SK-N-SH (cell line): ENCODE measurements at regions not wholly inside any gene's neighbourhood (a gene's known extent, or its start where the extent isn't known, plus 50 kb on each side); places are given as distances from the start of the nearest gene placed in this dataset.

Experiments used
- CTCF ChIA-PET: fragments of 300-600, 350-600 bp; formaldehyde crosslinking; extraction: SDS; loops from one replicate; lab custom pipeline; 2021; lab: Yijun Ruan, JAX
- POLR2A ChIA-PET: fragments of 350-600 bp; sonication (Branson Sonifier 250); formaldehyde crosslinking; extraction: SDS; loops from one replicate; lab custom pipeline; 2020; ENCODE audit warnings: antibody characterized with exemption, inconsistent platforms; lab: Yijun Ruan, JAX
- DNase-seq: peaks from one replicate; pipeline ENCODE4 v3.0.0; 2012
- H2AFZ ChIP-seq: fragments of 200-600 bp; sonication (generic); 2 replicates; pipeline ENCODE4 v1.8.1; 2016; ENCODE audit warnings: antibody characterized with exemption, mild to moderate bottlenecking, low read depth
- H3F3A ChIP-seq: fragments of 200-600 bp; sonication (generic); replicated peaks from 2 replicates; pipeline ENCODE3; 2016; ENCODE audit warnings: antibody characterized with exemption, mild to moderate bottlenecking; ENCODE audit not compliant: insufficient read depth
- H3K27ac ChIP-seq, 2 experiments: fragments of 200-500 bp in 1 of 2; fragments of 200-600 bp in 1 of 2; sonication (Bioruptor generic) in 1 of 2; sonication (generic), shearing (Covaris generic) in 1 of 2; 2 replicates each; pipeline versions ENCODE4 v1.5.1 to v1.6.1; 2014 to 2016; ENCODE audit warnings: low read depth in 2 of 2, inconsistent platforms in 1 of 2, low read length in 1 of 2, mild to moderate bottlenecking in 1 of 2, mixed read lengths in 1 of 2
- H3K27me3 ChIP-seq: fragments of 200-600 bp; sonication (generic), shearing (Covaris generic); 2 replicates; pipeline ENCODE4 v1.6.1; 2016; ENCODE audit warnings: mixed run types; ENCODE audit not compliant: insufficient read depth
- H3K36me3 ChIP-seq, 2 experiments: fragments of 200-500 bp in 1 of 2; fragments of 200-600 bp in 1 of 2; sonication (Bioruptor generic) in 1 of 2; sonication (generic) in 1 of 2; replicated peaks in 1 of 2; 2 replicates each; pipeline versions ENCODE3 to v1.5.1; 2014 to 2016; ENCODE audit warnings: low read length in 1 of 2, mild to moderate bottlenecking in 1 of 2; ENCODE audit not compliant: insufficient read depth in 2 of 2, control insufficient read depth in 1 of 2
- H3K4me1 ChIP-seq, 2 experiments: fragments of 200-500 bp in 1 of 2; fragments of 200-600 bp in 1 of 2; sonication (Bioruptor generic) in 1 of 2; sonication (generic), shearing (Covaris generic) in 1 of 2; 2 replicates each; pipeline versions ENCODE4 v1.5.1 to v1.6.1; 2014 to 2016; ENCODE audit warnings: low read depth in 1 of 2, low read length in 1 of 2, mixed run types in 1 of 2; ENCODE audit not compliant: insufficient read depth in 2 of 2, control insufficient read depth in 1 of 2
- H3K4me2 ChIP-seq: fragments of 200-600 bp; sonication (generic), shearing (Covaris generic); 2 replicates; pipeline ENCODE4 v1.6.1; 2017; ENCODE audit warnings: mixed run types
- H3K4me3 ChIP-seq, 2 experiments: fragments of 200-500 bp in 1 of 2; fragments of 200-600 bp in 1 of 2; sonication (Bioruptor generic) in 1 of 2; sonication (generic), shearing (Covaris generic) in 1 of 2; 2 replicates each; pipeline versions ENCODE4 v1.5.1 to v1.8.1; 2014 to 2016; ENCODE audit warnings: low read depth in 2 of 2, inconsistent platforms in 1 of 2, low read length in 1 of 2, mild to moderate bottlenecking in 1 of 2, mixed read lengths in 1 of 2, moderate library complexity in 1 of 2
- H3K79me2 ChIP-seq: fragments of 200-600 bp; sonication (generic); 2 replicates; pipeline ENCODE4 v1.8.1; 2017; ENCODE audit warnings: mild to moderate bottlenecking; ENCODE audit not compliant: insufficient read depth
- H3K9ac ChIP-seq: fragments of 200-600 bp; sonication (generic); 2 replicates; pipeline ENCODE4 v1.6.1; 2017; ENCODE audit warnings: mixed run types
- H3K9me2 ChIP-seq: fragments of 200-600 bp; sonication (generic); 2 replicates; pipeline ENCODE4 v1.6.1; 2017; ENCODE audit warnings: mixed run types
- H3K9me3 ChIP-seq: fragments of 200-600 bp; sonication (generic); 2 replicates; pipeline ENCODE4 v1.6.1; 2017; ENCODE audit warnings: mixed run types, mild to moderate bottlenecking, moderate library complexity
- H4K20me1 ChIP-seq: fragments of 200-600 bp; sonication (generic); 2 replicates; pipeline ENCODE4 v1.6.1; 2017; ENCODE audit warnings: mild to moderate bottlenecking, mixed run types; ENCODE audit not compliant: insufficient read depth
- CHD2 ChIP-seq: fragments of 150-350 bp; IDR thresholded peaks from 2 replicates; pipeline ENCODE4 v1.6.1; 2018; ENCODE audit warnings: low read length; ENCODE audit not compliant: partially characterized antibody
- CTCF ChIP-seq: fragments of 200-600 bp; sonication (generic); IDR thresholded peaks from 2 replicates; pipeline ENCODE4 v1.6.1; 2017; ENCODE audit warnings: antibody characterized with exemption, mild to moderate bottlenecking, moderate library complexity
- EZH2phosphoT487 ChIP-seq: fragments of 200-600 bp; sonication (generic); IDR thresholded peaks from 2 replicates; pipeline ENCODE4 v1.6.1; 2017; ENCODE audit warnings: low read depth, mixed run types, mild to moderate bottlenecking, antibody characterized with exemption, moderate library complexity, borderline replicate concordance
- FOSL2 ChIP-seq: IDR thresholded peaks from 2 replicates; pipeline ENCODE4 v1.4.0; 2012; ENCODE audit warnings: low read depth, mild to moderate bottlenecking, moderate library complexity, borderline replicate concordance
- FOXM1 ChIP-seq: IDR thresholded peaks from 2 replicates; pipeline ENCODE4 v1.4.0; 2012; ENCODE audit warnings: low read depth, mild to moderate bottlenecking
- GABPA ChIP-seq: IDR thresholded peaks from 2 replicates; pipeline ENCODE4 v1.4.0; 2012; ENCODE audit warnings: low read depth, mild to moderate bottlenecking
- POLR2AphosphoS5 ChIP-seq: IDR thresholded peaks from 2 replicates; pipeline ENCODE4 v1.6.1; 2012; ENCODE audit warnings: low read depth, low read length
- RAD21 ChIP-seq: IDR thresholded peaks from 2 replicates; pipeline ENCODE4 v1.6.1; 2012; ENCODE audit warnings: mild to moderate bottlenecking, low read length
- RCOR1 ChIP-seq: fragments of 150-350 bp; IDR thresholded peaks from 2 replicates; pipeline ENCODE4 v1.6.1; 2017; ENCODE audit warnings: antibody characterized with exemption, low read length
- RXRA ChIP-seq: IDR thresholded peaks from 2 replicates; pipeline ENCODE4 v1.4.0; 2012; ENCODE audit warnings: low read depth, mild to moderate bottlenecking, borderline replicate concordance
- SIN3A ChIP-seq: IDR thresholded peaks from 2 replicates; pipeline ENCODE4 v1.6.1; 2012; ENCODE audit warnings: low read depth, mild to moderate bottlenecking, low read length, moderate library complexity, borderline replicate concordance
- SMC3 ChIP-seq: IDR thresholded peaks from 2 replicates; pipeline ENCODE4 v1.6.1; 2012; ENCODE audit warnings: low read depth, low read length, improper control_type of control experiment
- TCF12 ChIP-seq: IDR thresholded peaks from 2 replicates; pipeline ENCODE4 v1.4.0; 2012
- TEAD4 ChIP-seq: IDR thresholded peaks from 2 replicates; pipeline ENCODE4 v1.4.0; 2012; ENCODE audit warnings: mild to moderate bottlenecking, borderline replicate concordance; ENCODE audit not compliant: insufficient read depth
- ZBTB33 ChIP-seq: IDR thresholded peaks from 2 replicates; pipeline ENCODE4 v1.4.0; 2012; ENCODE audit warnings: low read depth, borderline replicate concordance
- WGBS: methylation state at CpG from one replicate; pipeline ENCODE4 v1.1.6; 2017; ENCODE audit warnings: low lambda C conversion rate; 5-methylcytosine and 5-hydroxymethylcytosine counted together
- TF ChIP-seq, protein P1 (sequence below): IDR thresholded peaks from 2 replicates; pipeline ENCODE4; 2012
- TF ChIP-seq, protein P2 (sequence below): fragments of 150-350 bp; IDR thresholded peaks from 2 replicates; pipeline ENCODE4 v1.6.1; 2016; ENCODE audit warnings: mild to moderate bottlenecking, low read depth, low read length
- TF ChIP-seq, protein P3 (sequence below): IDR thresholded peaks from 2 replicates; pipeline ENCODE4 v1.4.0; 2012; ENCODE audit warnings: low read depth

DNA sequence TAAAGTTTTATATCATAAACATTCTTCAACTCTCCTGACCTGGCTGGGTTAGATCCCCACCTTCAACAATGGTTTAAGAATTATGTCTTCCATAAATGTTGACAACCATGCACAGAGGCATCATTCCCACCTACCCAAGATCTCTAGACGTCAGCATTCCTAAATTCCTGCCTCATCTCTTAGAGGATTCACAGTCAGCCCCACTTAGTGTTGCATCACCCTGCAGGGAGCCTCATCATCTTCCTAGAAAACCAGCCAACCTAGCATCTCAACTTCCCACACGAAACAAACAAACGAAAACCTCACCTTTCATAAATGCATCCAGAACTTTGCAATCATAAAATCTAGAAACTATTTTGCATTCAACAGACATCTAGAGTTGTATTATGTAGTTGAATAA lies 816.1 kb upstream of the C9orf72 start:
- H3K79me2 ChIP-seq: no peaks in the 10 kb centered on the region
- H4K20me1 ChIP-seq: no peaks in the 10 kb centered on the region
- no peaks in the 10 kb centered on the region for H3F3A ChIP-seq
- ChIA-PET POLR2A (no interaction called here), CTCF (no interaction called here)
- H3K9me2 ChIP-seq: no peaks in the 10 kb centered on the region
- no peaks in the 10 kb centered on the region for H3K27me3 ChIP-seq
- TF ChIP-seq RXRA: no peak
- TF ChIP-seq SIN3A: no peak
- no peak for TF ChIP-seq FOXM1
- TF ChIP-seq CTCF: no peak
- TF ChIP-seq, protein P1, sequence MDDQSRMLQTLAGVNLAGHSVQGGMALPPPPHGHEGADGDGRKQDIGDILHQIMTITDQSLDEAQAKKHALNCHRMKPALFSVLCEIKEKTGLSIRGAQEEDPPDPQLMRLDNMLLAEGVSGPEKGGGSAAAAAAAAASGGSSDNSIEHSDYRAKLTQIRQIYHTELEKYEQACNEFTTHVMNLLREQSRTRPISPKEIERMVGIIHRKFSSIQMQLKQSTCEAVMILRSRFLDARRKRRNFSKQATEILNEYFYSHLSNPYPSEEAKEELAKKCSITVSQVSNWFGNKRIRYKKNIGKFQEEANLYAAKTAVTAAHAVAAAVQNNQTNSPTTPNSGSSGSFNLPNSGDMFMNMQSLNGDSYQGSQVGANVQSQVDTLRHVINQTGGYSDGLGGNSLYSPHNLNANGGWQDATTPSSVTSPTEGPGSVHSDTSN: no peak
- no peak for TF ChIP-seq RAD21
- TF ChIP-seq TEAD4: no peak
- TF ChIP-seq, protein P2, sequence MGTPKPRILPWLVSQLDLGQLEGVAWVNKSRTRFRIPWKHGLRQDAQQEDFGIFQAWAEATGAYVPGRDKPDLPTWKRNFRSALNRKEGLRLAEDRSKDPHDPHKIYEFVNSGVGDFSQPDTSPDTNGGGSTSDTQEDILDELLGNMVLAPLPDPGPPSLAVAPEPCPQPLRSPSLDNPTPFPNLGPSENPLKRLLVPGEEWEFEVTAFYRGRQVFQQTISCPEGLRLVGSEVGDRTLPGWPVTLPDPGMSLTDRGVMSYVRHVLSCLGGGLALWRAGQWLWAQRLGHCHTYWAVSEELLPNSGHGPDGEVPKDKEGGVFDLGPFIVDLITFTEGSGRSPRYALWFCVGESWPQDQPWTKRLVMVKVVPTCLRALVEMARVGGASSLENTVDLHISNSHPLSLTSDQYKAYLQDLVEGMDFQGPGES: no peak
- TF ChIP-seq RCOR1: no peak
- TF ChIP-seq SMC3: no peak
- no peak for TF ChIP-seq EZH2phosphoT487
- no peak for TF ChIP-seq GABPA
- no peak for TF ChIP-seq TCF12
- TF ChIP-seq, protein P3, sequence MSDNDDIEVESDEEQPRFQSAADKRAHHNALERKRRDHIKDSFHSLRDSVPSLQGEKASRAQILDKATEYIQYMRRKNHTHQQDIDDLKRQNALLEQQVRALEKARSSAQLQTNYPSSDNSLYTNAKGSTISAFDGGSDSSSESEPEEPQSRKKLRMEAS: no peak
- no peak for TF ChIP-seq FOSL2
- TF ChIP-seq ZBTB33: no peak
- no peak for TF ChIP-seq POLR2AphosphoS5
- no peak for TF ChIP-seq CHD2
- H3K4me3 ChIP-seq: no peak overlapping the region
- H2AFZ ChIP-seq: no peak overlapping the region
- H3K4me2 ChIP-seq: no peak overlapping the region
- H3K4me1 ChIP-seq: no peaks in the 10 kb centered on the region; a peak in 2 of 4 replicates
- no peak for DNase-seq
- no peak overlapping the region for H3K27ac ChIP-seq
- H3K9me3 ChIP-seq: no peaks in the 10 kb centered on the region
- no peak overlapping the region for H3K9ac ChIP-seq
- no peaks in the 10 kb centered on the region for H3K36me3 ChIP-seq
- WGBS: 88% methylated on average over 3 of the region's 3 CpGs
